Right atrium auricular region (tissue), 2 donors: ENCODE measurements at regions not wholly inside any gene's neighbourhood (a gene's known extent, or its start where the extent isn't known, plus 50 kb on each side); places are given as distances from the start of the nearest gene placed in this dataset.

ENCODE experiments used
- DNase-seq: peaks from one replicate; pipeline ENCODE4 v3.0.0-alpha.2; 2019; ENCODE audit warnings: low spot score
- H3K27ac ChIP-seq, 2 donors: fragments of 200-600 bp; sonication (generic); 1 replicate in 1 of 2; 2 replicates in 1 of 2; pipeline ENCODE4 v1.5.1; 2016 to 2019
- H3K27me3 ChIP-seq, 2 donors: fragments of 200-600 bp; sonication (generic); one replicate each; pipeline versions ENCODE4 v1.5.1 to v1.6.0; 2017 to 2019
- H3K36me3 ChIP-seq: fragments of 200-600 bp; sonication (generic); one replicate; pipeline ENCODE4 v1.5.1; 2016
- H3K4me1 ChIP-seq, 2 donors: fragments of 200-600 bp; sonication (generic); one replicate each; pipeline versions ENCODE4 v1.5.1 to v1.6.0; 2017 to 2019
- H3K4me3 ChIP-seq, 2 donors: fragments of 200-600 bp; sonication (generic); 1 replicate in 1 of 2; 2 replicates in 1 of 2; pipeline ENCODE4 v1.5.1; 2017 to 2019; ENCODE audit warnings: mild to moderate bottlenecking in 1 of 2, moderate library complexity in 1 of 2
- H3K9me3 ChIP-seq, 2 donors: fragments of 200-600 bp; sonication (generic); one replicate each; pipeline ENCODE4 v1.5.1; 2019
- CTCF ChIP-seq, 2 donors: fragments of 200-600 bp; sonication (generic); IDR thresholded peaks; one replicate each; pipeline ENCODE4 v1.5.1; 2019; ENCODE audit warnings: antibody characterized with exemption in 2 of 2

GRCh38 chr9:84478996-84479395 lies 138.4 kb upstream of the SLC28A3 start:
- Histone ChIP-seq H3K27me3 (no peaks in the 10 kb centered on the region), H3K4me1 (peaks cover 0 to 16% of the 10 kb centered on the region in 2 donors), H3K4me3 (no peak overlapping the region), H3K36me3 (no peaks in the 10 kb centered on the region), H3K9me3 (no peaks in the 10 kb centered on the region), H3K27ac (no peak overlapping the region)
- no peak for DNase-seq
- no peak for TF ChIP-seq CTCF (IDR thresholded peaks at IDR 0.05)

GRCh38 chr9:84480071-84480470 lies 139.5 kb upstream of the SLC28A3 start:
- Histone ChIP-seq H3K9me3 (no peaks in the 10 kb centered on the region), H3K4me1 (peaks cover 0 to 16% of the 10 kb centered on the region in 2 donors), H3K27me3 (no peaks in the 10 kb centered on the region), H3K4me3 (no peak overlapping the region), H3K27ac (no peak overlapping the region), H3K36me3 (no peaks in the 10 kb centered on the region)
- TF ChIP-seq CTCF (IDR thresholded peaks at IDR 0.05), result no peak
- no peak for DNase-seq

- no peaks in the 10 kb centered on the region for H3K36me3 ChIP-seq
- H3K4me1 ChIP-seq, result peaks cover 0 to 16% of the 10 kb centered on the region in 2 donors
- no peaks in the 10 kb centered on the region for H3K27me3 ChIP-seq
- H3K4me3 ChIP-seq, result no peak overlapping the region
- DNase-seq, result no peak
- H3K9me3 ChIP-seq, result no peaks in the 10 kb centered on the region
- TF ChIP-seq CTCF (IDR thresholded peaks at IDR 0.05), result no peak
- peak overlapping the region in 1 of 2 donors; percentile 31 for H3K27ac ChIP-seq
Measured at GRCh38 chr9:84481231-84481630, 140.7 kb upstream of the SLC28A3 start.

- Histone ChIP-seq H3K27me3 (no peaks in the 10 kb centered on the region), H3K4me3 (no peak overlapping the region), H3K9me3 (no peaks in the 10 kb centered on the region), H3K36me3 (no peaks in the 10 kb centered on the region), H3K4me1 (peaks cover 0 to 16% of the 10 kb centered on the region in 2 donors), H3K27ac (peak overlapping the region in 1 of 2 donors; percentile 31)
- TF ChIP-seq CTCF (IDR thresholded peaks at IDR 0.05), result no peak
- no peak for DNase-seq
Measured at GRCh38 chr9:84481636-84482218, 141.2 kb upstream of the SLC28A3 start.

- no peak overlapping the region for H3K27ac ChIP-seq
- H3K27me3 ChIP-seq, result no peaks in the 10 kb centered on the region
- H3K9me3 ChIP-seq, result no peaks in the 10 kb centered on the region
- H3K36me3 ChIP-seq, result no peaks in the 10 kb centered on the region
- peaks cover 0 to 16% of the 10 kb centered on the region in 2 donors for H3K4me1 ChIP-seq
- DNase-seq, result no peak
- TF ChIP-seq CTCF (IDR thresholded peaks at IDR 0.05), result no peak
- H3K4me3 ChIP-seq, result no peak overlapping the region
Measured at GRCh38 chr9:84482607-84483006, 142.0 kb upstream of the SLC28A3 start.

- DNase-seq, result no peak
- no peak overlapping the region for H3K27ac ChIP-seq
- H3K9me3 ChIP-seq, result no peaks in the 10 kb centered on the region
- no peak for TF ChIP-seq CTCF (IDR thresholded peaks at IDR 0.05)
- no peak overlapping the region for H3K4me3 ChIP-seq
- H3K36me3 ChIP-seq, result no peaks in the 10 kb centered on the region
- no peaks in the 10 kb centered on the region for H3K27me3 ChIP-seq
- peaks cover 0 to 16% of the 10 kb centered on the region in 2 donors for H3K4me1 ChIP-seq
Measured at GRCh38 chr9:84484172-84484571, 143.6 kb upstream of the SLC28A3 start.
